Keratinocyte (primary cell): ENCODE measurements at regions not wholly inside any gene's neighbourhood (a gene's known extent, or its start where the extent isn't known, plus 50 kb on each side); places are given as distances from the start of the nearest gene placed in this dataset.

Experiments
- DNase-seq: peaks from one replicate; pipeline ENCODE4 v3.0.0-alpha.2; 2011; ENCODE audit warnings: low read depth, missing footprints, low spot score
- FAIRE-seq: peaks from 2 replicates; lab custom pipeline; 2011; peaks lifted over from hg19 to GRCh38; lab: Jason Lieb, UNC
- H2AFZ ChIP-seq: 2 replicates; pipeline ENCODE4 v1.6.0; 2012; ENCODE audit warnings: low read length, control low read depth, inconsistent platforms; ENCODE audit not compliant: control insufficient read depth
- H3K27ac ChIP-seq: 2 replicates; pipeline ENCODE4 v1.5.1; 2011; ENCODE audit warnings: low read length; ENCODE audit not compliant: control insufficient read depth, insufficient read depth
- H3K27me3 ChIP-seq: 3 replicates; pipeline ENCODE4 v1.6.0; 2011; ENCODE audit warnings: low read length; ENCODE audit not compliant: control insufficient read depth, insufficient read depth; ENCODE audit errors: extremely low read depth
- H3K36me3 ChIP-seq, 2 experiments: 2 replicates in 1 of 2; 3 replicates in 1 of 2; pipeline ENCODE4 v1.5.1; 2011; ENCODE audit warnings: low read length in 2 of 2, mild to moderate bottlenecking in 1 of 2; ENCODE audit not compliant: control insufficient read depth in 2 of 2, insufficient read depth in 2 of 2; ENCODE audit errors: extremely low read depth in 1 of 2
- H3K4me1 ChIP-seq: 3 replicates; pipeline ENCODE4 v1.5.1; 2011; ENCODE audit warnings: low read length; ENCODE audit not compliant: control insufficient read depth, insufficient read depth; ENCODE audit errors: extremely low read depth
- H3K4me2 ChIP-seq: 3 replicates; pipeline ENCODE4 v1.6.0; 2011; ENCODE audit warnings: low read depth, low read length; ENCODE audit not compliant: control insufficient read depth, insufficient read depth; ENCODE audit errors: extremely low read depth
- H3K4me3 ChIP-seq, 3 experiments: fragments of 200-600 bp in 1 of 3; sonication (generic) in 1 of 3; 2 replicates in 2 of 3; 3 replicates in 1 of 3; pipeline ENCODE4 v1.5.1; 2011 to 2016; ENCODE audit warnings: low read length in 3 of 3, mild to moderate bottlenecking in 3 of 3, control low read depth in 2 of 3, inconsistent platforms in 1 of 3, low read depth in 1 of 3, mixed read lengths in 1 of 3, mixed run types in 1 of 3, moderate library complexity in 1 of 3; ENCODE audit not compliant: control insufficient read depth in 2 of 3, insufficient read depth in 2 of 3; ENCODE audit errors: extremely low read depth in 1 of 3
- H3K79me2 ChIP-seq: 2 replicates; pipeline ENCODE4 v1.6.0; 2012; ENCODE audit warnings: low read length; ENCODE audit not compliant: control insufficient read depth, insufficient read depth
- H3K9ac ChIP-seq: 3 replicates; pipeline ENCODE4 v1.6.0; 2011; ENCODE audit warnings: low read length; ENCODE audit not compliant: control insufficient read depth, insufficient read depth; ENCODE audit errors: extremely low read depth
- H3K9me1 ChIP-seq: 3 replicates; pipeline ENCODE4 v1.6.0; 2011; ENCODE audit warnings: low read length; ENCODE audit not compliant: control insufficient read depth, insufficient read depth; ENCODE audit errors: extremely low read depth
- H3K9me3 ChIP-seq: 2 replicates; pipeline ENCODE4 v1.5.1; 2012; ENCODE audit warnings: low read depth, low read length; ENCODE audit not compliant: control insufficient read depth
- H4K20me1 ChIP-seq: 3 replicates; pipeline ENCODE4 v1.6.0; 2011; ENCODE audit warnings: low read length; ENCODE audit not compliant: control insufficient read depth, insufficient read depth; ENCODE audit errors: extremely low read depth
- EZH2 ChIP-seq: IDR thresholded peaks from one replicate; pipeline ENCODE4 v1.6.1; 2012; ENCODE audit warnings: inconsistent platforms, mild to moderate bottlenecking, low read length, moderate library complexity
- dilution Hi-C: fragments of 300-500 bp; cut with MboI; formaldehyde crosslinking; loops from one replicate; pipeline ENCODE4 v1.7.0; 2020; ENCODE audit warnings: low sequenced_read_pairs; ENCODE audit not compliant: extremely low pct_ligation_motif_present
- TF ChIP-seq, protein P1 (sequence below), 3 experiments: IDR thresholded peaks in 1 of 3; conservative IDR thresholded peaks in 1 of 3; optimal IDR thresholded peaks in 1 of 3; 2 replicates in 2 of 3; 3 replicates in 1 of 3; pipeline versions ENCODE3 to v1.5.1; 2011; ENCODE audit warnings: low read length in 3 of 3, mild to moderate bottlenecking in 3 of 3, moderate library complexity in 2 of 3, control low read depth in 1 of 3, inconsistent platforms in 1 of 3; ENCODE audit not compliant: insufficient read depth in 2 of 3; ENCODE audit errors: extremely low read depth in 1 of 3

GRCh38 chr11:38009932-38010331 is 1411.9 kb upstream of the RAG2 start:
- no peak for FAIRE-seq
- DNase-seq, result no peak
- H3K4me3 ChIP-seq, result no peak overlapping the region

DNA sequence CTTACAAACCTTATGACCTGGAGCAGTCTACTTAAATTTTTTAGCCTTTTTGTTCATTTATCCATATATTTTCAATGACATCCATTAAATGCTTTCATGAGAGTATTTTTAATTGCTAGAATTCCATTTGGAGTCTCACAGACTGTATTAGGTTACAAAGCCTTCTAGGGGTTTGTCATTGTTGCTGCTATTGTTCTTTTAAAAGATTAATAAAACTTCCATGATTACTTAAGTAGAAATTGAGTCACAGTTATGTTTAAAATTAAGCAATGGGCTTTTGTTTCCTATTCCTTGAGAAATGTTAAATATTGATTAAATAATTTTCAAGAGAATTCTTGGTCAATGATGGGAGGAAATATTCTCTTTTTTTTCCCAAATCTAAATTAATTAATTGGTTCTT is 1408.4 kb upstream of the RAG2 start:
- H3K36me3 ChIP-seq, result no peaks in the 10 kb centered on the region
- H3K4me3 ChIP-seq, result no peak overlapping the region
- FAIRE-seq, result no peak
- no peaks in the 10 kb centered on the region for H3K4me1 ChIP-seq
- TF ChIP-seq, protein P1, sequence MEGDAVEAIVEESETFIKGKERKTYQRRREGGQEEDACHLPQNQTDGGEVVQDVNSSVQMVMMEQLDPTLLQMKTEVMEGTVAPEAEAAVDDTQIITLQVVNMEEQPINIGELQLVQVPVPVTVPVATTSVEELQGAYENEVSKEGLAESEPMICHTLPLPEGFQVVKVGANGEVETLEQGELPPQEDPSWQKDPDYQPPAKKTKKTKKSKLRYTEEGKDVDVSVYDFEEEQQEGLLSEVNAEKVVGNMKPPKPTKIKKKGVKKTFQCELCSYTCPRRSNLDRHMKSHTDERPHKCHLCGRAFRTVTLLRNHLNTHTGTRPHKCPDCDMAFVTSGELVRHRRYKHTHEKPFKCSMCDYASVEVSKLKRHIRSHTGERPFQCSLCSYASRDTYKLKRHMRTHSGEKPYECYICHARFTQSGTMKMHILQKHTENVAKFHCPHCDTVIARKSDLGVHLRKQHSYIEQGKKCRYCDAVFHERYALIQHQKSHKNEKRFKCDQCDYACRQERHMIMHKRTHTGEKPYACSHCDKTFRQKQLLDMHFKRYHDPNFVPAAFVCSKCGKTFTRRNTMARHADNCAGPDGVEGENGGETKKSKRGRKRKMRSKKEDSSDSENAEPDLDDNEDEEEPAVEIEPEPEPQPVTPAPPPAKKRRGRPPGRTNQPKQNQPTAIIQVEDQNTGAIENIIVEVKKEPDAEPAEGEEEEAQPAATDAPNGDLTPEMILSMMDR (optimal IDR thresholded peaks at IDR 0.05 in 1 of 3, IDR thresholded peaks at IDR 0.05 in 1 of 3, conservative IDR thresholded peaks at IDR 0.05 in 1 of 3; ENCODE audit: extremely low read depth in 1 of 3, insufficient read depth in 2 of 3, low read length in 3 of 3), result no peak
- TF ChIP-seq EZH2, result no peak
- no peaks in the 10 kb centered on the region for H3K9me1 ChIP-seq
- H3K9me3 ChIP-seq, result no peaks in the 10 kb centered on the region
- no peak overlapping the region for H3K9ac ChIP-seq
- DNase-seq, result no peak
- H2AFZ ChIP-seq, result no peak overlapping the region
- no peaks in the 10 kb centered on the region for H3K27me3 ChIP-seq
- dilution Hi-C loops, result no loop called here
- no peaks in the 10 kb centered on the region for H4K20me1 ChIP-seq
- no peaks in the 10 kb centered on the region for H3K79me2 ChIP-seq
- H3K4me2 ChIP-seq, result no peak overlapping the region
- no peak overlapping the region for H3K27ac ChIP-seq

More at GRCh38 chr11:38009932-38010331, 1411.9 kb upstream of the RAG2 start:
- Histone ChIP-seq H3K27ac (no peak overlapping the region), H4K20me1 (no peaks in the 10 kb centered on the region), H3K9me3 (no peaks in the 10 kb centered on the region), H3K9me1 (no peaks in the 10 kb centered on the region), H3K9ac (no peak overlapping the region), H3K36me3 (no peaks in the 10 kb centered on the region), H2AFZ (no peak overlapping the region), H3K27me3 (no peaks in the 10 kb centered on the region), H3K79me2 (no peaks in the 10 kb centered on the region), H3K4me1 (no peaks in the 10 kb centered on the region), H3K4me2 (no peak overlapping the region)
- TF ChIP-seq, protein P1 (optimal IDR thresholded peaks at IDR 0.05 in 1 of 3, IDR thresholded peaks at IDR 0.05 in 1 of 3, conservative IDR thresholded peaks at IDR 0.05 in 1 of 3; ENCODE audit: extremely low read depth in 1 of 3, insufficient read depth in 2 of 3, low read length in 3 of 3), result no peak
- no peak for TF ChIP-seq EZH2
- dilution Hi-C loops, result no loop called here
